WI38 (cell line): ENCODE measurements at regions not wholly inside any gene's neighbourhood (a gene's known extent, or its start where the extent isn't known, plus 50 kb on each side); places are given as distances from the start of the nearest gene placed in this dataset.

ENCODE experiments used
- H3K4me3 ChIP-seq: 2 replicates; pipeline ENCODE4 v1.5.1; 2011; ENCODE audit warnings: low read depth, mild to moderate bottlenecking, control low read depth, low read length
- TF ChIP-seq, protein P1 (sequence below): IDR thresholded peaks from 2 replicates; pipeline ENCODE4 v1.5.1; 2012; ENCODE audit warnings: low read depth, mild to moderate bottlenecking, control low read depth, low read length

DNA sequence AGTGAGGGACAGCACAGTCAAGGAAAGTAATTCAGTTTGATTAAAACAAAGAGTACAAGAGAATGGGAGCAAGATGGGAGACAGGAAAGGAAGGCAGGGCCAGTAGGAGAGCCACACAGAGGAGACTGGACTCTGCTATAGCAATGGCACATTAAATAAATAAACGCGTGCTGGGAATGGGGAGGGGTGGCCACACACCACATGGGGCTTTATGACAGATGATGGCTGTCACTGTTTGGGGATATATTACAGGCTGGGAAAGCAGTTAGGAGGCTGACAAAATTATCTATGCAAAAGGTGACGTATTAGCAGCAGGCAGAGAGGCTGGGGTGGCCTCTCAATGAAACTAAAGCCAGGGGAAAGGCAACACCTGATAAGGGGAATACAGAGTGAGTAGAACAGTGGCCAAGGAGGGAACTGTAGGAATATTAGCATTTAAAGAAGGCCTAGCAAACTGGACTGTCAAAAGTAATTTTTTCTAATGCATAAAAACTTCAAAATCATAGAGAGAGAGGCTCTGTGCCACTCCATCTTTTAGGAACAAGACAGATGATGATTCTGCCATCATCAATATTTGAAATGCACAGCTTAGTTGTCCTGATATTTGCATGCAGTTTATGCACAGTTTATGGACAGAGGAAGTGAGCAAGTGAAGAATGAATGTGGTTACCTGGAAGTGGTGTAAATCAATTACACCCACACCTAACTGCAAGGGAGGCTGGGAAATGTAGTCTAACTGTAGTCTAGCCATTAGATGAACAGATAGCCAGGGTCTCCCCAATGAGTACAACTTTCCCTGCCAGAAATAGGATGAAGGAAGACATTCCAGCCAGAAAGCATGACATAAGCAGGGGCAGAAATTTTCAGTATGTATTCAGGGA lies 346.5 kb downstream of the FOXO1 start:
- TF ChIP-seq, protein P1, sequence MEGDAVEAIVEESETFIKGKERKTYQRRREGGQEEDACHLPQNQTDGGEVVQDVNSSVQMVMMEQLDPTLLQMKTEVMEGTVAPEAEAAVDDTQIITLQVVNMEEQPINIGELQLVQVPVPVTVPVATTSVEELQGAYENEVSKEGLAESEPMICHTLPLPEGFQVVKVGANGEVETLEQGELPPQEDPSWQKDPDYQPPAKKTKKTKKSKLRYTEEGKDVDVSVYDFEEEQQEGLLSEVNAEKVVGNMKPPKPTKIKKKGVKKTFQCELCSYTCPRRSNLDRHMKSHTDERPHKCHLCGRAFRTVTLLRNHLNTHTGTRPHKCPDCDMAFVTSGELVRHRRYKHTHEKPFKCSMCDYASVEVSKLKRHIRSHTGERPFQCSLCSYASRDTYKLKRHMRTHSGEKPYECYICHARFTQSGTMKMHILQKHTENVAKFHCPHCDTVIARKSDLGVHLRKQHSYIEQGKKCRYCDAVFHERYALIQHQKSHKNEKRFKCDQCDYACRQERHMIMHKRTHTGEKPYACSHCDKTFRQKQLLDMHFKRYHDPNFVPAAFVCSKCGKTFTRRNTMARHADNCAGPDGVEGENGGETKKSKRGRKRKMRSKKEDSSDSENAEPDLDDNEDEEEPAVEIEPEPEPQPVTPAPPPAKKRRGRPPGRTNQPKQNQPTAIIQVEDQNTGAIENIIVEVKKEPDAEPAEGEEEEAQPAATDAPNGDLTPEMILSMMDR = no peak
- no peak overlapping the region for H3K4me3 ChIP-seq

DNA sequence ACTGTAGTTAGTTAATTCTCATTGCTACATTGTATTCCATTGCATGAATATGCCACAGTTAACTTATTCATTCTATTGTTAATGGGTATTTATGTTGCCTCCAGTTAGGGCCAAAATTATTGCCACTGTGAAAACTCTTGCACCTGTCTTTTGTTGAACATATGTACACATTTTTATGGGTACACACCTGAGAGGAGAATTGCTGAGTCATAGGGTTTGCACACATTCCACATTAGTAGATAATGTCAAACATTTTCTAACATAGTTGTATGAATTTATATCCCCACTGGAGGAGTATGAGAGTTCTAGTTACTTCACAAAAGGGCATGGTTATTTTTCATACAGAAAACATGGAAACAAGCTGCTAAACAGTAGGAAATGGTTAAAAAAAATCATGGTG lies 338.4 kb downstream of the FOXO1 start:
- TF ChIP-seq, protein P1 = no peak
- no peak overlapping the region for H3K4me3 ChIP-seq

- no peak overlapping the region for H3K4me3 ChIP-seq
- TF ChIP-seq, protein P1 = no peak
Measured at GRCh38 chr13:40329781-40330485, 336.5 kb downstream of the FOXO1 start.

GRCh38 chr13:40330950-40331349 lies 335.5 kb downstream of the FOXO1 start:
- H3K4me3 ChIP-seq = no peak overlapping the region
- TF ChIP-seq, protein P1 = no peak

DNA sequence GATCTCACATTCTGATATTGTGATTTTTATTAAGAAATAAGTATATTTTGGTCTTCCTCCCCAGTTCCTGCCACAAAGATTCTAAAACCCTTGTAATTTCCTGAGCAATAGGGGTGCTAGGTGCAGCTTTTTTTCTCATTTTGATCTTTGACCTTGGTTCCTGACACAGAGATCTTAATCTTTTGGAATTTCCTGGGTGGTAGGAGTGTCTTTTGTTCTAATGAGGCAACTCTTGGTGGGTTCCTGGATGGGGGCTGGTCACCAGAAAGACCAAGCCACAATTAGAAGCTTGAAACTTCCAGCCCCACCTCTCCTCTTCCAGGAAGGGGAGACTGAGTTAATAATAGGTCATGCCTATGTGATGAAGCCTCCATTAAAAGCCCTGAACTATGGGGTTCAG lies 334.6 kb downstream of the FOXO1 start:
- no peak overlapping the region for H3K4me3 ChIP-seq
- TF ChIP-seq, protein P1 = no peak

GRCh38 chr13:40333226-40333625 lies 333.2 kb downstream of the FOXO1 start:
- H3K4me3 ChIP-seq = no peak overlapping the region
- TF ChIP-seq, protein P1 = no peak

GRCh38 chr13:40334031-40334430 lies 332.4 kb downstream of the FOXO1 start:
- TF ChIP-seq, protein P1 = no peak
- H3K4me3 ChIP-seq = no peak overlapping the region
